K562 (cell line): ENCODE measurements at regions not wholly inside any gene's neighbourhood (a gene's known extent, or its start where the extent isn't known, plus 50 kb on each side); places are given as distances from the start of the nearest gene placed in this dataset.

Experiments used
- ATAC-seq: fragments of 200-7000 bp; cut with Tn5 transposase; 3 replicates; pipeline ENCODE4 v1.9.1; 2020; ENCODE audit warnings: moderate library complexity
- BruUV-seq: library from RNA; stranded (reverse); fragments of 400-500 nt; replicated peaks from 2 replicates; lab custom pipeline; 2021; lab: Mats Ljungman, UMichigan
- CTCF ChIA-PET: fragments of 300-600 bp; formaldehyde crosslinking; extraction: SDS; loops from one replicate; lab custom pipeline; 2021; ENCODE audit warnings: low intra/inter-chr PET ratio; lab: Yijun Ruan, JAX
- POLR2A ChIA-PET: fragments of 300-600, 350-650 bp; sonication (Branson Sonifier 250); formaldehyde crosslinking; extraction: SDS; loops from one replicate; lab custom pipeline; 2021; ENCODE audit warnings: antibody characterized with exemption, inconsistent platforms; lab: Yijun Ruan, JAX
- DNase-seq, 4 experiments: peaks; one replicate each; pipeline versions ENCODE4 v3.0.0 to v3.0.0-alpha.2; 2011 to 2018; ENCODE audit warnings: low spot score in 3 of 4, mixed read lengths in 3 of 4; ENCODE audit errors: extremely low read depth in 1 of 4
- FAIRE-seq: peaks from 2 replicates; lab custom pipeline; 2011; peaks lifted over from hg19 to GRCh38; lab: Jason Lieb, UNC
- H2AFZ ChIP-seq: 2 replicates; pipeline ENCODE4 v1.6.0; 2011; ENCODE audit warnings: low read depth, low read length, control low read depth, inconsistent platforms
- H3K27ac ChIP-seq: fragments of 200-600 bp; 3 replicates; pipeline ENCODE4 v1.8.0; 2011; ENCODE audit warnings: low read depth, mild to moderate bottlenecking, control low read depth, inconsistent platforms, low read length, moderate library complexity, mixed read lengths; ENCODE audit errors: extremely low read depth
- H3K27me3 ChIP-seq, 2 experiments: fragments of 300-600 bp in 1 of 2; 2 replicates in 1 of 2; 3 replicates in 1 of 2; pipeline versions ENCODE4 v1.6.0 to v1.8.0; 2011; ENCODE audit warnings: inconsistent platforms in 2 of 2, low read length in 2 of 2, mild to moderate bottlenecking in 1 of 2, mixed read lengths in 1 of 2, moderate library complexity in 1 of 2; ENCODE audit not compliant: control insufficient read depth in 2 of 2, insufficient read depth in 2 of 2
- H3K36me3 ChIP-seq: fragments of 300-600 bp; 3 replicates; pipeline ENCODE4 v1.8.0; 2011; ENCODE audit warnings: mild to moderate bottlenecking, low read length, inconsistent platforms; ENCODE audit not compliant: control insufficient read depth, insufficient read depth
- H3K4me1 ChIP-seq, 2 experiments: fragments of 200-600 bp in 1 of 2; replicated peaks in 1 of 2; 2 replicates in 1 of 2; 3 replicates in 1 of 2; pipeline versions ENCODE4 v1.5.1 to v1.8.0; 2011; ENCODE audit warnings: inconsistent platforms in 2 of 2, low read length in 2 of 2, mild to moderate bottlenecking in 1 of 2, mixed read lengths in 1 of 2, moderate library complexity in 1 of 2; ENCODE audit not compliant: control insufficient read depth in 2 of 2, insufficient read depth in 2 of 2
- H3K4me2 ChIP-seq: 2 replicates; pipeline ENCODE4 v1.6.1; 2011; ENCODE audit warnings: low read length, control low read depth, inconsistent platforms, mixed read lengths; ENCODE audit not compliant: insufficient read depth
- H3K4me3 ChIP-seq: fragments of 200-600 bp; sonication (generic), shearing (Covaris generic); 2 replicates; pipeline ENCODE4 v1.5.1; 2016; ENCODE audit warnings: control low read depth, inconsistent platforms
- H3K79me2 ChIP-seq: fragments of 200-600 bp; 3 replicates; pipeline ENCODE4 v1.8.0; 2011; ENCODE audit warnings: low read length, inconsistent platforms; ENCODE audit not compliant: control insufficient read depth, insufficient read depth
- H3K9ac ChIP-seq, 2 experiments: 2 replicates each; pipeline versions ENCODE4 v1.6.0 to v1.6.1; 2011; ENCODE audit warnings: low read depth in 2 of 2, low read length in 2 of 2, control low read depth in 1 of 2, inconsistent platforms in 1 of 2, mild to moderate bottlenecking in 1 of 2, mixed read lengths in 1 of 2; ENCODE audit not compliant: insufficient read depth in 1 of 2
- H3K9me1 ChIP-seq: one replicate; pipeline ENCODE4 v1.6.0; 2011; ENCODE audit warnings: inconsistent platforms, mild to moderate bottlenecking, low read length, moderate library complexity; ENCODE audit not compliant: control insufficient read depth, insufficient read depth
- H3K9me3 ChIP-seq: replicated peaks from 2 replicates; pipeline ENCODE4 v1.5.1; 2011; ENCODE audit warnings: low read depth, low read length, inconsistent platforms; ENCODE audit not compliant: control insufficient read depth, insufficient read depth
- H4K20me1 ChIP-seq: replicated peaks from 2 replicates; pipeline ENCODE4 v1.6.1; 2011; ENCODE audit warnings: low read length, inconsistent platforms, mixed read lengths; ENCODE audit not compliant: control insufficient read depth, insufficient read depth
- RFX1 ChIP-seq: fragments of 450-650 bp; IDR thresholded peaks from 2 replicates; pipeline ENCODE4 v1.6.1; 2016; ENCODE audit warnings: mild to moderate bottlenecking, moderate library complexity
- TEAD2 ChIP-seq: fragments of 450-650 bp; IDR thresholded peaks from 2 replicates; pipeline ENCODE4 v1.6.1; 2016; ENCODE audit warnings: missing genetic modification characterization, control low read depth, missing compliant biosample characterization
- WHSC1 ChIP-seq: IDR thresholded peaks from one replicate; pipeline ENCODE4 v1.6.1; 2012; ENCODE audit warnings: low read length, control low read depth, inconsistent platforms
- WGBS: fragments of 100-300 bp; shearing (Covaris generic); methylation state at CpG from one replicate; pipeline ENCODE4 v1.1.6; 2016; ENCODE audit warnings: low coverage, mixed read lengths; ENCODE audit not compliant: insufficient coverage; ENCODE audit errors: missing lambda C conversion rate; 5-methylcytosine and 5-hydroxymethylcytosine counted together
- in situ Hi-C: fragments of 300-500 bp; cut with MboI; formaldehyde crosslinking; loops from 4 replicates; pipeline ENCODE4 v1.15.0; 2018; ENCODE audit warnings: inconsistent platforms, mixed read lengths
- intact Hi-C: fragments of 100-400 bp; cut with micrococcal nuclease; formaldehyde crosslinking; loops from 2 replicates; pipeline ENCODE4 v1.14.2; 2022

DNA sequence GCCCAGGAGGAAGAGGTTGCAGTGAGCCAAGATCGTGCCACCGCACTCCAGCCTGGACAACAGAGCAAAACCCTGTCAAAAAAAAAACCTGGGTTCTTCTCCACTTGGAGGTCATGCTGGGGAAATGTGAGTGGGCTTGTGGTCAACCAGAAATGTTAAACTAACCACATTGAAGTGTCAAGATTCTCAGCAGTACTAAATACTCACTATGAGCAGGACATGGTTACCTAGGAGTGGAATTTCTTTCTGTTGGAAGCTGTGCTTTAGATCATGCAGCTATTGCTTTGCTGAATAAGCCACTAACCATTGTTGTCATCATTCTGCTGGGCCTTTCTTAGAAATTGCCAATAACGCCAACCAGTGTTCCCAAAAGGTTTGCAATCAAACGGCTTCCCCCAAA is 253.3 kb upstream of the TSHZ3 start:
- H3K9me1 ChIP-seq, result no peaks in the 10 kb centered on the region
- no peaks in the 10 kb centered on the region for H3K4me1 ChIP-seq
- no TSS peak for BruUV-seq
- no peak for ATAC-seq
- H3K27me3 ChIP-seq, result peaks cover 0 to 4% of the 10 kb centered on the region in 2 experiments; a peak in 1 of 5 replicates
- H3K79me2 ChIP-seq, result no peaks in the 10 kb centered on the region
- DNase-seq, result no peak
- ChIA-PET CTCF (no interaction called here), POLR2A (no interaction called here)
- H2AFZ ChIP-seq, result no peak overlapping the region
- no peak for TF ChIP-seq TEAD2 (tag)
- TF ChIP-seq, all 486 proteins: peak for 0
- no peak overlapping the region for H3K9ac ChIP-seq
- H3K27ac ChIP-seq, result no peak overlapping the region
- H3K4me2 ChIP-seq, result no peak overlapping the region
- no peaks in the 10 kb centered on the region for H3K9me3 ChIP-seq
- intact Hi-C loops (no loop called here), in situ Hi-C loops (no loop called here)
- no peaks in the 10 kb centered on the region for H3K36me3 ChIP-seq
- H3K4me3 ChIP-seq, result no peak overlapping the region
- H4K20me1 ChIP-seq, result peaks cover 3% of the 10 kb centered on the region; the same call in 1 of the 2 replicates
- FAIRE-seq, result no peak
- 0% methylated on average over 3 of the region's 4 CpGs for WGBS

DNA sequence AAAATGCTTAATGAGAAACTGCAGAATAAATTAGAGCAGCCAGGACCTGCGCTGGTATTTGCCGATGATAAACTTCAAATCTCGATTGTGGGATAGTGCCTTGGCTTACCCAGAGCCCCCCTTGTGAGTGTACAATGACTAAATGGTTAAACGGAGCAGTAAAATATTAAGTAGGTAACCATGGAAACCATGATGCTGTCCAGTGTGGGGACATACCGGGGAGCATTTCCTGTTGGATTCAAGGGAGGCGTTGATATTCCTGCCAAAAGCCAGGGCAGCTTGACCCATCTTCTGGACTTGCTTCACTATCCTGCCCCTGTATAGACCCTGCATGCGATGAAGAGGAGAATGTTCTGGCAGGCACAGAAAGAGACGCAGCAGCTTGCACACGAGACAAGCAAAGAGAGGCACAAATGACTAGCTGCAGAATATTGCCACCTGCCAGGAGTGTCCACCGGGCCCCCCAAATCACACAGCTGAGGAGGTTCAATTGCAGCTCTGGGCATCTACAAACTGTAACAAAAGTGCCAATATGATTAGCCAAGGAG is 255.3 kb upstream of the TSHZ3 start:
- no TSS peak for BruUV-seq
- 2% methylated on average over 10 of the region's 10 CpGs for WGBS

More for the DNA sequence above, 255.3 kb upstream of the TSHZ3 start:
- Histone ChIP-seq H3K9ac (no peak overlapping the region), H4K20me1 (peaks cover 3% of the 10 kb centered on the region; the same call in 1 of the 2 replicates), H3K79me2 (no peaks in the 10 kb centered on the region), H3K27ac (no peak overlapping the region), H2AFZ (no peak overlapping the region), H3K4me3 (no peak overlapping the region), H3K4me2 (no peak overlapping the region), H3K9me3 (no peaks in the 10 kb centered on the region), H3K4me1 (no peaks in the 10 kb centered on the region), H3K9me1 (no peaks in the 10 kb centered on the region), H3K36me3 (no peaks in the 10 kb centered on the region), H3K27me3 (peaks cover 0 to 4% of the 10 kb centered on the region in 2 experiments; a peak in 1 of 5 replicates)
- ChIA-PET CTCF (no interaction called here), POLR2A (no interaction called here)
- ATAC-seq, result no peak
- in situ Hi-C loops, result no loop called here
- FAIRE-seq, result no peak
- no peak for TF ChIP-seq WHSC1
- TF ChIP-seq RFX1, result peak; percentile 64
- intact Hi-C loops, result no loop called here
- DNase-seq, result no peak
